ENCODE measurements at regions not wholly inside any gene's neighbourhood (a gene's known extent, or its start where the extent isn't known, plus 50 kb on each side); places are given as distances from the start of the nearest gene placed in this dataset.
"Not testable (repeated sequence)": the region's sequence is repeated elsewhere in the genome, so short reads cannot be mapped to it uniquely, and the experiment has no call there.

DNA sequence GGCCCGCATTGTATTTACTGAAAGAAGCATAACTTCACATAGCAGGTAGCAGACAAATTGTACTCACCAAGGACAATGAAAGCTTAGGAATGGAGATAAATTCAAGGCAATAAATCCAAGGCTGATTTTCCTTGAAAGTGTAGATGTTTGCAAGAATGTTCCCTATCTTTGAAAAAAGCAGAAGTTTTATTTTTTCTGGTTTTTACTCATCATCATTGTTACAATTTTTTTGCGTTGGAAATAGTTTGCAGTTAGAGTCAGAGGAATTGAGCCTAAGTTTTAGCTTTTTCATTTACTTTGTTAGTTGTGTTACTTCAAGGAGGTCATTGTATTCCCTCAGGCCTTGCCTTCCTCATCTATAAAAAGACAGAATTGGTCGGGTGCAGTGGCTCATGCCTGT lies 213.9 kb upstream of the TBL1XR1 start:
- Histone ChIP-seq H2AFZ (ENCODE audit: low read length) (no peak overlapping the region), H4K20me1 (ENCODE audit: insufficient read depth, low read length) (no peaks in the 10 kb centered on the region), H3K4me3 (ENCODE audit: insufficient read depth, low read length) (no peak overlapping the region), H3K79me2 (ENCODE audit: insufficient read depth, low read length) (no peaks in the 10 kb centered on the region), H3K36me3 (ENCODE audit: insufficient read depth, low read length) (no peaks in the 10 kb centered on the region), H3K9me3 (ENCODE audit: low read depth, low read length) (no peaks in the 10 kb centered on the region), H3K27ac (ENCODE audit: low read depth, low read length) (no peak overlapping the region), H3K4me1 (ENCODE audit: insufficient read depth, low read length) (no peaks in the 10 kb centered on the region), H3K4me2 (ENCODE audit: insufficient read depth, low read length) (no peak overlapping the region), H3K27me3 (ENCODE audit: insufficient read depth, low read length) (no peaks in the 10 kb centered on the region)
- DNase-seq (ENCODE audit: insufficient read length, low spot score, missing footprints), result no peak
- no peak for TF ChIP-seq CTCF (IDR thresholded peaks at IDR 0.05; ENCODE audit: extremely low read depth, low read depth, low read length)

DNA sequence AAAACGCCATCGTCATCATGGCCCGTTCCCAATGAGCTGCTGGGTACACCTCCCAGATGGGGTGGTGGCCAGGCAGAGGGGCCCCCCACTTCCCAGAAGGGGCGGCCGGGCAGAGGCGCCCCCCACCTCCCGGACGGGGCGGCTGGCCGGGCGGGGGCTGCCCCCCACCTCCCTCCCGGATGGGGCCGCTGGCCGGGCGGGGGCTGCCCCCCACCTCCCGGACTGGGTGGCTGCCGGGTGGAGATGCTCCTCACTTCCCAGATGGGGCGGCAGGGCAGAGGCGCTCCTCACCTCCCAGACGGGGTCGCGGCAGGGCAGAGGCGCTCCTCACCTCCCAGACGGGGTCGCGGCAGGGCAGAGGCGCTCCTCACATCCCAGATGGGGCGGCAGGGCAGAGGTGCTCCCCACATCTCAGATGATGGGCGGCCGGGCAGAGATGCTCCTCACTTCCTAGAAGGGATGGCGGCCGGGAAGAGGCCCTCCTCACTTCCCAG lies 215.4 kb upstream of the TBL1XR1 start:
- H3K4me2 ChIP-seq (ENCODE audit: insufficient read depth, low read length); H4K20me1 ChIP-seq (ENCODE audit: insufficient read depth, low read length); H3K27ac ChIP-seq (ENCODE audit: low read depth, low read length); H3K79me2 ChIP-seq (ENCODE audit: insufficient read depth, low read length); DNase-seq (ENCODE audit: insufficient read length, low spot score, missing footprints); H3K36me3 ChIP-seq (ENCODE audit: insufficient read depth, low read length); H3K9me3 ChIP-seq (ENCODE audit: low read depth, low read length); H3K4me3 ChIP-seq (ENCODE audit: insufficient read depth, low read length); H2AFZ ChIP-seq (ENCODE audit: low read length); H3K4me1 ChIP-seq (ENCODE audit: insufficient read depth, low read length); H3K27me3 ChIP-seq (ENCODE audit: insufficient read depth, low read length): not testable (repeated sequence)

DNA sequence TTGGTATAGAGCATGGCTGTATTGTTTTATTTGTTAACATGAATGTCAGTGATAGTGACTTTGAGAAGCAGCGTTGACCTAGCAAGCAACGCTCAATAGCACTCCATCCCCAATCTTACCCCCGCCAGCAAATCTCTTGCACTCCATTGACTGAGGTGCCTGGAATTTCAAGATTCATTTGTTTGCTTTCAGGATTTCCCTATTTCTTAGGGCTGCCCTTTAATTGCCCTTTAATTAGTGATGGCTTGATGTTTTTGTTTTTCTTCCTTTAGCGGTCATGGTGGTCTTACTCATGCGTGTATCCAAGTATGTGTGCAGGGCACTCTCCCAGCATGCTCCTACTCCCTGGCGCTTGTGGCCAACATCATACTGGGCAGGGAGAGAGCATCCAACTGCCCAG lies 216.8 kb upstream of the TBL1XR1 start:
- Histone ChIP-seq H3K4me2 (ENCODE audit: insufficient read depth, low read length) (no peak overlapping the region), H3K4me1 (ENCODE audit: insufficient read depth, low read length) (no peaks in the 10 kb centered on the region), H3K4me3 (ENCODE audit: insufficient read depth, low read length) (no peak overlapping the region), H2AFZ (ENCODE audit: low read length) (no peak overlapping the region), H4K20me1 (ENCODE audit: insufficient read depth, low read length) (no peaks in the 10 kb centered on the region), H3K27me3 (ENCODE audit: insufficient read depth, low read length) (no peaks in the 10 kb centered on the region), H3K9me3 (ENCODE audit: low read depth, low read length) (no peaks in the 10 kb centered on the region), H3K36me3 (ENCODE audit: insufficient read depth, low read length) (no peaks in the 10 kb centered on the region), H3K79me2 (ENCODE audit: insufficient read depth, low read length) (no peaks in the 10 kb centered on the region), H3K27ac (ENCODE audit: low read depth, low read length) (no peak overlapping the region)
- no peak for DNase-seq (ENCODE audit: insufficient read length, low spot score, missing footprints)
- TF ChIP-seq CTCF (IDR thresholded peaks at IDR 0.05; ENCODE audit: extremely low read depth, low read depth, low read length), result no peak

- H3K4me2 ChIP-seq (ENCODE audit: insufficient read depth, low read length), result no peak overlapping the region
- no peak for TF ChIP-seq CTCF (IDR thresholded peaks at IDR 0.05; ENCODE audit: extremely low read depth, low read depth, low read length)
- no peak for DNase-seq (ENCODE audit: insufficient read length, low spot score, missing footprints)
These were observed 221.5 kb upstream of the TBL1XR1 start for GRCh38 chr3:177418787-177419186.

More at GRCh38 chr3:177418787-177419186, 221.5 kb upstream of the TBL1XR1 start:
- no peak overlapping the region for H2AFZ ChIP-seq (ENCODE audit: low read length)
- no peaks in the 10 kb centered on the region for H4K20me1 ChIP-seq (ENCODE audit: insufficient read depth, low read length)
- no peak overlapping the region for H3K4me3 ChIP-seq (ENCODE audit: insufficient read depth, low read length)
- no peaks in the 10 kb centered on the region for H3K27me3 ChIP-seq (ENCODE audit: insufficient read depth, low read length)
- H3K79me2 ChIP-seq (ENCODE audit: insufficient read depth, low read length), result no peaks in the 10 kb centered on the region
- H3K27ac ChIP-seq (ENCODE audit: low read depth, low read length), result no peak overlapping the region
- H3K4me1 ChIP-seq (ENCODE audit: insufficient read depth, low read length), result peaks cover 4% of the 10 kb centered on the region
- H3K9me3 ChIP-seq (ENCODE audit: low read depth, low read length), result no peaks in the 10 kb centered on the region
- H3K36me3 ChIP-seq (ENCODE audit: insufficient read depth, low read length), result no peaks in the 10 kb centered on the region

All from osteoblast (primary cell).